GM12864 (cell line): ENCODE measurements at regions not wholly inside any gene's neighbourhood (a gene's known extent, or its start where the extent isn't known, plus 50 kb on each side); places are given as distances from the start of the nearest gene placed in this dataset.

Experiments used
- DNase-seq: peaks from one replicate; pipeline ENCODE4 v3.0.0-alpha.2; 2011; ENCODE audit warnings: low read depth
- H3K4me3 ChIP-seq: 2 replicates; pipeline ENCODE4 v1.5.1; 2011; ENCODE audit warnings: mild to moderate bottlenecking, low read depth, low read length, control low read depth
- CTCF ChIP-seq: IDR thresholded peaks from 2 replicates; pipeline ENCODE4 v1.5.1; 2011; ENCODE audit warnings: low read depth, mild to moderate bottlenecking, moderate library complexity, low read length, control low read depth, inconsistent platforms; ENCODE audit errors: missing control alignments

DNA sequence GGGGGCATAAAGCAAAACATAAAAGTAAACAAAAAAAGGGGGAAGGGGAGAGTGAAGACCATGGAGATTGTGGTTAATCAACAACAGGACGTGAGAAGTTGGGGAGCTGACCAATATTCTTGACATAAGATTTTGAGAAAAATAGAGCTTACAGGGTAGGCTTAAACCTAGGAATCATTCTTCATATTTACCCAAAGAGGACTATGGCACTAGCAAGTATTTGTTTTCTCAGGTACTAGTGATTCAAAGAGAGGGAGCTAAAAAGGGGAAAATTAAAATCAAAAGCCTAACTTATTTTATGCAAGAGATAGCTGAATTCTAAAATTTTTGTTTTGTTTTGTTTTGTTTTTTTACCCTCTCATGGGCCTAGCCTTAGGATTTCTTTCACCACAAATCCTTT is 427.5 kb downstream of the PIK3R1 start:
- DNase-seq = no peak
- H3K4me3 ChIP-seq = no peak overlapping the region
- no peak for TF ChIP-seq CTCF

- peak; percentile 68 for DNase-seq
- H3K4me3 ChIP-seq = no peak overlapping the region
- no peak for TF ChIP-seq CTCF
Observed at GRCh38 chr5:68644971-68645370, 429.4 kb downstream of the PIK3R1 start.

DNA sequence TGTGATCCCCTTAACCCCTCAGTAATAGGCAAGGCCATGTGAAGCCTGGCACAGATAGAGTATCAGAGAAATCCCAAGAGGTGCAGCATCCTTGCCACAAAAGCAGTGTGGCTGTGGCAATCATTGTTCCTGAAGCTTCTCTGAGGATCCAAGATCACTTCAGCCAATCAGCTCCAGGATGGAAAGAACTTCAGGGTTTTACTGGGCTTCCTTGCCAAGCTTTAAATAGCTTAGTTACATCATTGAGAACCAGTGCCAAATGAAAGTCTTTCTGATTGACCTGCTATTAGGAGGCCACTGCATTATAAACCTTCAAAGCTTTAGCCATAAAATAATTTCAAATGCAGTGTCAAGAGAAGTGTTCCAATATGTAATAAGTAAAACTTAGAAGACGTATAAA is 430.6 kb downstream of the PIK3R1 start:
- TF ChIP-seq CTCF = no peak
- DNase-seq = no peak
- H3K4me3 ChIP-seq = no peak overlapping the region

DNA sequence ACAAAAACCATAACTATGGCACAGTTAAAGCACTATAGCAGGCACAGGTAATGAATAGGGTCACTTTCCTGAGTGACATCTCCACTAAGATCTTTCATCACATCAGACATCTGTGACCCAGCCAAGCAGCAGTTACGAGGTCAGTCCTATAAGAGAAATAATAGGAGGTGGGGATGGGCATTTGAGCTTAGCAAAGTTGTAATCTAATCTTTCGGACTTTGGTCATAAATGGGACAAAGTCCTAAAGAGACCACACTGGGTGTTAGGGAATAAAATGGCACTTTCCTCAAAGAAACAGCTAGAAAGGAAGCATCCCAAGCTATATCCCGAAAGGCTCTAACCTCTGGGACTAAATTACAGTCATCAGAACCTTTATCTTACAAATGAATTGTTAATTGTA is 432.2 kb downstream of the PIK3R1 start:
- no peak for DNase-seq
- no peak overlapping the region for H3K4me3 ChIP-seq
- TF ChIP-seq CTCF = no peak

DNA sequence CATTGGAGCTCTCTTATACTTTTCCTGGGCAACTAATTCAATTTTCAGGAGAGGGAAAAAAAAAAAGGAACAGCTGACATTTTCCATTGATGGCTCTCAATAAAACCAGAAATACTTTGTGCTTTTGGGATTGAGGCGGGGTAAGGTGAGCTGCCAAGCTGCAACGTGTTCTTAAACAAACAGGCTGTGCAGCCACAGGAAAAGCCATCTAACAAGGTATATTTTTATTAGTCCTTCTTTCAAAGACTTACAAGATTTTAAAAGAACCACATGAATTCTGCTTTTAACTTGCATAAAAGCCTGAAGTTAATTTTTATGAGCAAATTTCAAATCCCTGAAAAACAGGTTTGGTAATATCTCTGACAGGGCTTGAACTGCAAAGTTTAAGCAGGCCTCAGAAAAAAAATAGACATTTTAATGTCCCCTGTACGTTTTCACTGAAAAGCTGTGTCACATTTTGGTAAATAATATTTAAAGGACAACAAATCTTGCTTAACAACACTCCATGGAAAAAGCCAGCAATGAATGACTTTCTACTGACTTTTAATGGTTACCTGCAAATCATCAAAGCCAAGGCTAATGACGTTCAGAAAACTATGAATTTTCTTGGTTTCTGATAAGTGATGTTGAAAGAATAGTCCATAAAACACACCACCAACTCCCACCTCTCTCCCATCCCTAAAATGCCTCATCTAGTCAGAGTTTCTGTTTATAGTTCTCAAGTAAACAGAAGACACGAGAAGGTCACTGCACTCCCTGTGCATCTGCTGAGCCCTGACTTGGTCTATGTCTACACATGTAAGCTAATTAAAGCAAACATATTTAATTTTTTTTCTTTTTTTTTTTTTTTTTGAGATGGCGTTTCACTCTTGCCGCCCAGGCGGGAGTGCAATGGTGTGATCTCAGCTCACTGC is 433.6 kb downstream of the PIK3R1 start:
- DNase-seq = no peak
- no peak for TF ChIP-seq CTCF
- no peak overlapping the region for H3K4me3 ChIP-seq

GRCh38 chr5:68652534-68652965 is 437.0 kb downstream of the PIK3R1 start:
- no peak for TF ChIP-seq CTCF
- no peak overlapping the region for H3K4me3 ChIP-seq
- no peak for DNase-seq

- DNase-seq = no peak
- no peak overlapping the region for H3K4me3 ChIP-seq
- TF ChIP-seq CTCF = no peak
Observed at GRCh38 chr5:68653471-68653870, 437.9 kb downstream of the PIK3R1 start.
